DMS153 (cell line): ENCODE measurements at regions not wholly inside any gene's neighbourhood (a gene's known extent, or its start where the extent isn't known, plus 50 kb on each side); places are given as distances from the start of the nearest gene placed in this dataset.
"Not testable (repeated sequence)": the region's sequence is repeated elsewhere in the genome, so short reads cannot be mapped to it uniquely, and the experiment has no call there.

ENCODE experiments used
- DNase-seq: peaks from one replicate; lab custom pipeline; 2025; lab: John Stamatoyannopoulos, UW

DNA sequence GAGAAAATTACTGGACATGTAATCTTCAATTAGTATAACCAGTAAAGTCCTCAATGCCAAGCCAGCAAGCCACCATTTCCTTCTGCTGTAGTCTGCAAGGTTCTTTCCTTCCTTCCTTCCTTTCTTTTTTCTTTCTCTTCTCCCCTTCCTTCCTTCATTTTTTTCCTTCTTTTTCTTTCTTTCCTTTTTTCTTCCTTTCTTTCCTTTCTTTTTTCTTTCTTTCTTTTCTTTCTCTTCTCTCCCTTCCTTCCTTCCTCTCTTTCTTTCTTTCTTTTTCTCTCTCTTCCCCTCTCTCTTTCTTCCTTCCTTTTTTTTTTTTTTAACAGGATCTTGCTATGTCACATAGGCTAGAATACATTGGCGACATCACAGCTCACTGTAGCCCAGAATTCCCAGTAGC, 369.8 kb downstream of the SEMA3D start:
- no peak for DNase-seq

DNA sequence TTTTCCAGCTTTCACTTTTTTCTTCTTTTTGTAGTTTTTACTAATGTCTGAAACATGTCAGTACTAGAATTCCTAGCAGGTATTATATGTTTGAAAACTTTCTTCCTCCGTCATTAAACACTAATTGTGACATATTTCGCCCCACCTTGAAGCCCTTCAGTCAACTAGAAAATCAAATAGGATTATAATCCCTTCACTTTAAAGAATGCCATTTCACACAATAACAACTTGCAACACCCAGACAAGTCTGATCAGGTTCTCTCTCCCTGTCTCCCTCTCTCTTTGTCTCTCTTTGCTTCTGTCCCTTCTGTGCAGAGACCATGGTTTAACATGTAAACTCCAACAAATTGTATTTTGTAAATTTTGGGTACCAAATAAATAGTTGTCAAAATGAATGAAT, 373.5 kb downstream of the SEMA3D start:
- DNase-seq: no peak

DNA sequence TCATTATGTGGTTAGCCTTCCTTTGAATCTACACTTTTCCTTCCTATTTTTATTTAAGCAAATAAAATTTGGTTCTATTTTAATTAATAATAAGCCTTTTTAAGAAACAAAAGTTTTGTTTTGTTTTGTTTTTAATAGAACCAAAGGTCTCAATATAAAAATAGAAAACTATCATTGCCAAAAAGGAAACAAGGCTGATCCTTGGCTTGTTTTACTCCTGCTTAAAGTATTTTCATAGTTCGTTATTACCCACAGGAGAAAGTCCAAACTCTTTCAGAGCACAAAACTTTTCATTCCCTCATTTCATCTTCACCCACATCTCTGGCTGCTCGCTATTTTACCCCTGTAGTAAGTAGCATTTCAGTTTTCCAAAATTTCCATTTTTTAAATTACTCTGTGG, 374.8 kb downstream of the SEMA3D start:
- no peak for DNase-seq

GRCh38 chr7:84811362-84811761, 375.5 kb downstream of the SEMA3D start:
- no peak for DNase-seq

GRCh38 chr7:84809877-84810276, 377.0 kb downstream of the SEMA3D start:
- no peak for DNase-seq

- DNase-seq: no peak
Observed at GRCh38 chr7:84803979-84804378, 382.9 kb downstream of the SEMA3D start.

GRCh38 chr7:84801396-84801795, 385.5 kb downstream of the SEMA3D start:
- no peak for DNase-seq

DNA sequence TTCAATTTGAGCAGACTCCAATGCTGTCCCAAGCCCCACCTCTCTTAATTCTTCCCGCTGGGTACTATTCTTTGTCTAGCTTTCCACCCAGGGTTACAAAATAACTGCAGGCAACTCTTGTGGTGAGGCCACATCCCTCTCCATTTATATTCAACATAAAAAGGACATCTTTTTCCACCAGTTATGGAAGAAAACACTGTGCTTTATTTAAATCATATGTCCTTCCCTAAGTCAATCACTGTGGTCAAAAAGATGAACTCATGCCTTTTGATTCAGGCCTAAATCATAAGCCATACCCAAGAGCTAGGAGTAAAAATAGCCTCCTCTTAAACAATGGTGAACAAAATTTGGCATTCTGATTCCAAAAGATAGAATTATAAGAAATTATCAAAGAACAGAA, 386.0 kb downstream of the SEMA3D start:
- no peak for DNase-seq

DNA sequence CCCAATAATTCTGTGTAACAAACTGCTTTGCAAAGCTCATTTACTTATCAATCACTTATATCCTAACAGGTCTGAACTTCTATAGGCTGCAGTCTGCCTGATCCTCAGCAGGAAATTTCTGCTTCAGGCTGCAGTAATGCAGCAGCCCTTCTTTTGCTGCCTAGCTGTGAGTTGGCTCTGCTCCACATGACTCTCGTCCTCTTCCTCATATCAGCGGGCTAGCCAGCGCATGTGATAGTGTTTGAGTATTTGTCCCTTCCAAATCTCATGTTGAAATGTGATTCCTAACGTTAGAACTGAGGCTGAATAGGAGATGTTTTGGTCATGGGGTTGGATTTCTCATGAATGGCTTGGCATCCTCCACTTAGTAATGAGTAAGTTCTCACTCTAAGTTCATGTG, 387.8 kb downstream of the SEMA3D start:
- no peak for DNase-seq

GRCh38 chr7:84792231-84792893, 394.5 kb downstream of the SEMA3D start:
- DNase-seq: no peak

DNA sequence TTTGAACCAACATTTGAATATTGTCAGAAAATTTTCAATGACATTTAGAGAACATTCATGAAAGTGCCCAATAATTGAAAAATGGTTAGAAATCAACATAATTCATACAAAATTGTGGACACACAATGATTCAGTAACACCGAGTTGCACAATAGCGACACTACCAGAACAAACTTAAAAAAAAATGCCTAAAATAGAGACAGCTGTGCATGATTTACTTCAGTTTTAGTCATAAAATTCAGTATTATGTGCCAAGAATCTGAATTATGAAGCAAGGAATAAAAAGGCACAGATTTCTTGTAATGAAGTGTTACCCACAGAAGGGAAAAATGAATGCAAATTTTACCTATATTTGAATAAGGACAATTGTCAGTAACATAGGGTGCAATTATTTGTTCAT, 396.0 kb downstream of the SEMA3D start:
- no peak for DNase-seq

- no peak for DNase-seq
Observed at GRCh38 chr7:84786073-84786472, 400.8 kb downstream of the SEMA3D start.

GRCh38 chr7:84784450-84784849, 402.4 kb downstream of the SEMA3D start:
- DNase-seq: no peak

DNA sequence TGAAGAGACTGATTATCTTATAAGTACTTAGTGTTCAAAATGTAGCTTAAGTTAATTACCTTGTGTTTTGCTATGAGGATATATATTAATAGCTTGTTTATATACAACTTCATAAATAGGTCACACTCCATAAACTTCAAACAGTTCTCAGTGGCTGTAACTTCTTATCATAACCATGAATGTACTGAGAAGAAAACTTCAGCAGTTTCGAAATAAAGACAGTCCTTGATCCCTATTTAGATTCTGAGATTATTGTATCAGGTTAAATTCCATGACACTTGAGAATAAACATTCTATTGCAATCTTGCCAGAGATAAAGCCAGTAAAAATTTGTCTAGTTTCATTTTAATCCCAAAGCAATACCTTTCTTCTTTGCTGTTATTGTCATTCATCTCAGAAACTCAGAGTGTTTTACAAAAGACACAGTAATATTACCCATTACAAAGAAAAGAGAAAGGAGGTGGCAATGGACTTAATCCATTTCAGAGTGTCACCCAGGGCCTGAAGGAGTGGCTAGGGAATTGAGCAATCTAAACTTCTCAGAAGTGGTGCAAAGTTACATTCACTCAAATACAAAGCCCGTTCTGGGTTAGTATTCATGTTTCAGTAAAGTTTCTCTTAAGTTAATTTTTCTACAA, 403.6 kb downstream of the SEMA3D start:
- DNase-seq: no peak

GRCh38 chr7:84781838-84782237, 405.0 kb downstream of the SEMA3D start:
- no peak for DNase-seq

- DNase-seq: no peak
Observed at GRCh38 chr7:84780158-84781124, 406.4 kb downstream of the SEMA3D start.

DNA sequence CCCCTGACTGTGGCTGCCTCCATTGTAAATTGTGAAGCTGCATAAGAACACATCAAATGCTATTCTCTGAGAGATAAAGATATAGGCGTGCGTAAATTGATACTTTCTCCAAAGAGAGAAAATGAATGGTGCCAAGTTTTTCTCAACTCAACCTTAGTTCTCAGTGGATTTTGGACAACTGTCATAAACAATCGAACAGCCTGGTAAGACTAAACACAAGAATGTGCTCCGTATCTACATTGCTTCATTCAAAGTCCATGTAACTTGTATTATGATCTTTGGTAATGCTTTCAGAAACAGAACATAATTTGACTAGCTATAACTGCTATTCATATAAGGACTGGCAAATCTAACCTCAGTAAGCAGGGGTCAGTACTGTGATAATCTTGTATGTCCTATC, 429.1 kb downstream of the SEMA3D start:
- DNase-seq: no peak

DNA sequence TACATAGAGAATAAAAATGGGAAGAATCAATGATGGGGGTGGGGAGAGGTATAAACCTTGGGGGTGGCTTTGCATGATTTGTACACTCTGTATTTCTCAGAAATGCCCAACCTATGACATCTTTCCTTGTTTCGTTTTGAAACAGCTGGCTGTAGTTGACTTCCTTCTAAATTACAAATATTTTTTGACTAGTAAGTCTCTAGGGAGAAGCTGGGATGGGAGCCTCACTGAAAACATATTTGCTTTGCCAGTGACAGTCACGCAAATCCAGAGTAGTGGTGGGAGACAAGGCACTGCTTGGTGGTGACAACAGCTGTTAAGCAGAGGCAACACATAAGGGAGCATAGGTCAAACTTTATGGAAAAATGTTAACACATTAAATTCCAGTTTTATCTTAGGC, 440.5 kb downstream of the SEMA3D start:
- no peak for DNase-seq

- DNase-seq: no peak
Observed at GRCh38 chr7:84744385-84744784, 442.5 kb downstream of the SEMA3D start.

DNA sequence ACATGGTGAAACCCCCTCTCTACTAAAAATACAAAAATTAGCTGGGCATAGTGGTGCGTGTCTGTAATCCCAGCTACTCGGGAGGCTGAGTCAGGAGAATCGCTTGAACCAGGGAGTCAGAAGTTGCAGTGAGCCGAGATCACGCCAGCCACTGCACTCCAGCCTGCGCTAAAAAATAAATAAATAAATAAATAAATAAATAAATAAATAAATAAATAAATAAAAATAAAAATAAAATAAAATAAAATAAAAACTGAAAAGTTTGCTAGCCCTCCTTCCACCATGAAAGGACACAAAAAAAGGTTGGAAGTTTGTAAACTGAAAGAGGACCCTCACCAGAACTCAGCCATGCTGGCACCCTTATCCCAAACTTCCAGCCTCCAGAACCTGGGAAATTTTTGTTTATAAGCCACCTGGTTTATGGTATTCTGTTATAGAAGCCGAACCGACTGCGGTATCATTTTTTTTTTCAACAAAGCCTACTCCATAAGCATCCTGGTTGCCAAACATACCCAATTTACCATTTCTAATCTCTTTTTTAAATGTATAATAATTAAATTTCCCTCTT, 448.2 kb downstream of the SEMA3D start:
- DNase-seq: no peak

- DNase-seq: no peak
Observed at GRCh38 chr7:84735677-84736076, 451.2 kb downstream of the SEMA3D start.

GRCh38 chr7:84735011-84735410, 451.8 kb downstream of the SEMA3D start:
- no peak for DNase-seq

- DNase-seq: not testable (repeated sequence)
Observed at GRCh38 chr7:84733976-84734375, 452.9 kb downstream of the SEMA3D start.
